ENCODE measurements at regions not wholly inside any gene's neighbourhood (a gene's known extent, or its start where the extent isn't known, plus 50 kb on each side); places are given as distances from the start of the nearest gene placed in this dataset.

GRCh38 chr7:33661430-33662160 is 243.7 kb upstream of the BMPER start:
- DNase-seq (ENCODE audit: low read depth) = no peak

DNA sequence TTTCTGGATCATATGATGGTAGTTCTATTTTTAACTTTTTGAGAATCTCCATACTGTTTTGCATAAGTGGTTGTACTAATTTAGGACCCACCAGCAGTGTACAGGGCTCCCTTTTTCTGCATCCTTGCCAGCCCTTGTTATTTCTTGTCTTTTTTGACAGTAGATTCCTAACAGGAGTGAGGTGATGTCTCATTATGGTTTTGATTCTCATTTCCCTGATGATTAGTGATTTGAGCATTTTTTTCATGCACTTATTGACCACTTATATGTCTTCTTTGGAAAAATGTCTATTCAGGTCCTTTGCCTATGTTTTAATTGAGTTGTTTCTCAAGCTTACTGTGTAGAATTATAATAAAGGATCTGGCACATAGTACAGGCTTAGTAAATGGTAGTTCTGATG is 238.8 kb upstream of the BMPER start:
- DNase-seq (ENCODE audit: low read depth) = no peak

- no peak for DNase-seq (ENCODE audit: low read depth)
Measured at GRCh38 chr7:33667196-33667595, 238.1 kb upstream of the BMPER start.

DNA sequence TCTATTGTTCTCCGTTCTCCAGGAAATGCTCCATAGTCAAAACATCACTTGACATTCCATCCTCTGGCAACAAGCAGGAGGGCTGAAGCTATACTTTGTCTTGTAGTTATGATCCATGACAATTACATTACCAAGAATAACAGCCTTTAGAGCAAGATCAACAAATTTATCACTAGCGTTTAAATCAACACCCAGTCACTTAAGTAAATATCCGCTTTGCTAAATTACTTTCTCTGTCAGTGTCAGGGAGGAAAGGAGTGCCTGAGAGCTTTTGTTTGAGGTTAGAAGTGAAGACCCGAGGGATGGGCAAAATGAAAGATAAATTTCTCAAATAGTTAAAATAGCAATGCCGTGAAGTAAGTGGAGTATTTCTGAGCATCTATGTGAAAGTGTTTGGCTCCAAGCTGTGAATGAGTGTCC is 236.1 kb upstream of the BMPER start:
- DNase-seq (ENCODE audit: low read depth) = peak; percentile 59

DNA sequence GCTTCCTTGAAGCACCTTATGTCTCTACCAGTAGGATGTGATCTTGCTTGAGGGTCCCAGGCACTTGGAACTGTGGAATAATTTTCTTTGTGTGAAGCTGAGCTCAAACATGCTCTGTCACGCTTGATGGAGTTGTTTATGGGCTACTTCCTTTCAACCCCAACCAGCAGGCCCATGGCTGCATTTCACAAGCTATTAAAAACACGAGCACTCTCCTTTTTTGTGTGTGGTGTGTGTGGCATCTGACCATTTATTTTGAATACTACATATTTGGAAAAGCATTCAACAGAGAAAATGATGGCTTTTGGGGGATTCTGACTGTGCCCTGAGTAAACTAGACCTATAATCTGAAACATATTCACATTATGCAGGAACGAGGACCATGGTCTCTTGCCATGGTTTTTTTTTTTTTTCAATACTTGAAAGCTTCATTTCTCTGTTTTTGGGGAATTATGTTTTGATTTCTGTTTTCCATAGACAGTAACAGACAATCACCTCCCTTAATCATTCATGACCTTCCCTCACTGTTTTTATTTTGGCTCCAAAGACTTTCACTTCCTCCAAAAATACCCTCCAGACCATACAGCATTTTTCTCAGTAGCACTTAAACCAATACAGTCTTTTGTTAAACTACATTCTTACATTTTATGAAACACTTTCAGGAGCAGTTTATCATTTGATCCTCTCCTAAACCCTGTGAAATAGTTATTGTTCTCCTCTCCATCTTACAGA is 233.6 kb upstream of the BMPER start:
- no peak for DNase-seq (ENCODE audit: low read depth)

GRCh38 chr7:33673029-33673700 is 232.2 kb upstream of the BMPER start:
- DNase-seq (ENCODE audit: low read depth) = peak; percentile 78

- no peak for DNase-seq (ENCODE audit: low read depth)
Measured at GRCh38 chr7:33674804-33675411, 230.4 kb upstream of the BMPER start.

DNA sequence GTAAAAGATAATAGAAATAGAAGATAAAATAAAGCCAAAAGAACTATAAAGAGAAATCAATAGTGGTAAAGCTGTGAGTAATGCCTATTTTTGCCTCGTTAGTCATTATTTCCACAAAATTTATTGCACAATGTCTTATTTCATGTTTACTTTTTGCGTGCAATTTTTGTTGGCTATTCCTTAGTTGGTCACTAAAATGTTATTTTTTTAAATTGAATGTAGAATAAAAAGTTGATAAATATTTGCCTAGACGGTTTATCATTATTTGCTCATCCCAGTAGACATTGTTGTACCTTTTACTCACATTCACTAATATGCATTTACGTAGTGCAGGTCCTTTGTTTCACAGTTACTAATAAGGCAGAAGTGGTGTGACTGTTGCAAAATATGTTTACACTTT is 227.8 kb upstream of the BMPER start:
- peak; percentile 26 for DNase-seq (ENCODE audit: low read depth)

DNA sequence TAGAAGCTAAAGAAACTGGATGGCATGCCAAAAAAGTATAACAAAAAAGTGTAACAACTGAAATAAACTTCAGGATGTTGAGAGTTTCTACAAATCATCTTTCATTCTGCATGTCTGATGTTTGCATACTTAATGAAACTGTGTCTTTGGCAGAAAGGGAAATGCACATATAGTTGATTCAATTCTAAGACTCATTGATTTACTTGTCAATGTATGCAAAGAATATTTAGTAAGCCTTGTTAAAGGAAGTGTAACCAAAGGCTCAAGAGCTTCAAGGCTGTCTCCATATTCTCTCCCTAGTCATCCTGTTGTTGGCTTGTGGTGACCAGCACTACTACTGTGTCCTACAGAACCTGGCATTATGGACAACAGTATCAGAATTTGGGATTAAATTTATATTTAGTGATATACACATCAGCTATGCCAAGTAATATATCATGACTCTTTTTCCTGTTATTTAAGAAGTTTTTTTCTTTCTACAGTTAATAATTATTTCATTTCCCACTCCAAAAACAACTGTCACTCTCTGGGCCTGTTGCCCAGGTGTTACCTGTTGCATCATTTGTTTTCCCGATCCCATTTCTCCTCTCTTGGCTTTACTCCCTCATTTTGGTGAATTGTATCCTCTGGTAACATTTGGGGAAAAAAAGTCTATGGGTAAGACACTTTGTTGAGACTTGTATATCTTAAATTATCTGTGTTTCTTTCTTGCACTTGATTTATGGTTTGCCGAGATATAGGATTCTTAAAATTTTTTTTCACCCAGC is 226.6 kb upstream of the BMPER start:
- DNase-seq (ENCODE audit: low read depth) = no peak

DNA sequence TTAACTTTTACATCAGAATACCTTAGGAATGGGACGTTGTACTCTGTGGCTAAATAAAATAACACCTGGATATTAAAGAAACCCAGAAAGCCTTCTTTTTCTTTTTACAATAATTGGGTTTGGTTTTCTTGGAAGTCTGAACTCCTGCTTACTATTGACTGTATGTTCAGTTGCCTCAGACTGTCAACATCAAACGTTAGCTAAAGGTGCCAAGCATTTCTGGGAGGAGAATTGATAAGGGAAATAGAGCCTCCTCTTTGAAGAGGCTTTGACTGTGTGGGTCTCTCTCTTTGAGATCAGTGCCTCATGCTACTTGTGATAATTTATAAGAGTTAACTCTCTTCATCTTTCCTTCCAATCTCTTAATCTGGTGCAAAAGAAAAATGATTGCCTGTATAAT is 224.7 kb upstream of the BMPER start:
- no peak for DNase-seq (ENCODE audit: low read depth)

DNA sequence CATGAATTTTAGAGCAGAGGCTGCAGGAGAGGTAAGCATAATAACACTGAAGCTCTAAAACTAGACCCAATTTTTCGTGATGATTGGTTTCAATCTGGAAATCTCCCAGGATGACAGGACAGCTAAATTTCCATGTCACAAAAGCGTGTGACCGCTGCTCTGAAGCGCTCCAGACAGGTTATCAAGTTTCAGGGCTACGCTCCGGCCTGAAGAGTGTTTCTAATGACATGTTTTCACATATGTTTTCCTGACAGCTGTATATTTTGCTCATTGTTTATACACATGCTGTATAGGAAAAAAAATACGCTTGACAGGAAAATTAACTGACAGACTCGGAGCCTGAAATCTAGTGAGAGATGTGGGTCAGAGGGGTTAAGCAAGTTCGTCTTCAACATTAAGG is 219.8 kb upstream of the BMPER start:
- no peak for DNase-seq (ENCODE audit: low read depth)

DNA sequence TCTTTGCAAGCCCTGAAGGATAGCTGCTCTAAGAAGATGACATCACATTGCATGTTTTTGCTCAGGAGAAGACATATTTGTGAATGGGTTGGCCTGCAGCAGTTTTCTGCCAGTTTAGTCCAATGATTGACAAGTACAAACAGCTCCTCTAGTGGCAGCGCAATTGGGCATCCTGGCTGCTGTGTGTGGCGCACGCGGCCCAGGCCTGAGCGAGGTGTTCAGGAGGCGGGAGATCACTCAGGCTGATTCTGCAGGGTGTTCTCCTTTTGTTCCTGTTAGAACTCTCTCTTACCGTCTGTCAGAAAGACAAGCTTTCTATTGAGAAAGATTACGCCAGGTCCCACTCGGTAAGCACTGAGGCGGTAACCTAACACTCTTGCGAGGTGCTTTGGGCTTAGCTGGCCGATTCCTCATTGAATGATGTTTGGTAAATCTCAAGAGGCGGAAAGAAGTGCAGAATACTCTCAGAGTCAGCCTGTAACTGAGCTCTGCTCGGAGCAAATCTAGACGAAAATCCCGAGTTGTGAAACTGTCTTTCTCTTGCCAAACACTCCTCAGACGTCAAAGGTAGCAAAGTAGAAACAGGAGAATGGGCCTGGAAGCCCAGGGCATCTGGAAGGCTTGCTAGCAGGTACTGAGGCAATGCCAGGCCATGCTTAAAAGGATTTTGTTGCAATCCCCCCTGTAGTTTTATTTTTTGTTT is 219.2 kb upstream of the BMPER start:
- DNase-seq (ENCODE audit: low read depth) = no peak

DNA sequence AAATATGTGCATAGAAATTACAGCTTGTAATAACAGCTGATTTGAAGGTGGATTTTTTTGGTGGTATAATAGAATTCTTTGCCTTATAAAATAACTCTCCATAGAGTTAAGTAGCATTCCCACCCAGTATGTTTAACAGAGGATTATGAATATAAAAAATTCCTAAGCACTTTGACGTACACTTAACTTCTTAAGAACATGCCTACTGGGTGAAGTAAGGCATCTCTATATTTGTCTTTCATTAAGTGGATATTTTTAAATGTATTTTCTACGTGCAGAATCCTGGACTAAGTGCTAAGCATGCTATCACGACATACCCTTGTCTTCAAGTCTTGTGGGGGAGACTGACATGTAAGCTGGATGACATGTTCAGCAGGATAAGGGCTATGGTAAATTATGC is 217.7 kb upstream of the BMPER start:
- DNase-seq (ENCODE audit: low read depth) = no peak

GRCh38 chr7:33691180-33691579 is 214.2 kb upstream of the BMPER start:
- DNase-seq (ENCODE audit: low read depth) = no peak

- DNase-seq (ENCODE audit: low read depth) = peak; percentile 59
Measured at GRCh38 chr7:33692956-33693355, 212.4 kb upstream of the BMPER start.

DNA sequence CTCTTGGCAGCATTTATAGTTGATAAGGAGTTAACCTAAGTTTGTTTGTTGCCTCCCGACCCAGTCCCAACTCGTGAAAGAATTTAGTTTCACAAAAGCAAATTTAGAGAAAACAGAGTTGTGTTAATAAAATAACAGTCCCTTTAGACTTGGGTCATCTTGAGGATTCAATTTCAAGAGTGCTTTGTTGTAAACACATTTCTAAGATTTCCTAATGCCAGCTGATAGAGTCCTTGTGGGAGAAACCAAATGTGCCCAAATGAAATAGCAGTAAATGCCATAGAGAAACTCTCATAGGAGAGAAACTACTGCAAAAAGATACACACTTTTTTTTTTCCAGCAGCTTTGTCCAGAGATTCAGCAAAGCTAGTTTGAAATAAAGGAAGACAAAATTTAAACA is 211.3 kb upstream of the BMPER start:
- DNase-seq (ENCODE audit: low read depth) = peak; percentile 61

DNA sequence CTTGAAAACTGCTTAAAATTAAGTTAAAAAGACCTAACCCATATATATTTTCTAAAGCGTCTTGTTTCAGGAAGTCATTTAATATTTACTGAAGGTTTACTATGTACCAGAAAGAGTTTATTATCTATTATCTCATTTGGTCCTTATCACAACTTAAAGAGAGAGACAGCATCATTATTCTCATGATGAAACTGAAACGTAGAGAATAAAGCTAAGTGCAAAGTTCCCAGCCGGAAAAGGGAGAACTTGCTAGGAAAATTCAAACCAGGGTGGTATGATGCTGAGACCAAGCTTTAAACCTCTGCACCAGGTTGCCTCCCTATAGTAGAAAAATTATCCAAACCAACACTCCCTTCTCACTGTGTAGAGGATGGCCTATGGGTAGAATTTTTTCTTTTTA is 207.7 kb upstream of the BMPER start:
- DNase-seq (ENCODE audit: low read depth) = no peak

DNA sequence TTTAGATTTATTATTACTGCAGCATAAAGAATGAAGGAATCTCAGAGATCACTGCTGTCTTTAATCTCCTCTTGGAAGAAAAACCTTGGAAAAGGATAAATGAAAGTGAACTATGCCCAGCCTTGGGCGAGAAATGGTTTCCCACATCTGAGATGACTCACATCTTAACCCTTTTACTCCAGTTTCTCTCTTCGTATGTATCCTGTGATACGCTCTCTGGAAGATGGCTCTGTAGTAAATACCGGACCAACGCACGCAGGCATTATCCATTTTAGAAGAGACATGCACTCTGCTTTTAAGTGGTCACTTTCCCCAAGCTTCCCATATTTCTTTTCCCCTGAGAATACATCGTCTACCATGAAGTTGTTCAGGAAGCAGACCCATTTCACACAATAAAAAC is 207.3 kb upstream of the BMPER start:
- DNase-seq (ENCODE audit: low read depth) = no peak

DNA sequence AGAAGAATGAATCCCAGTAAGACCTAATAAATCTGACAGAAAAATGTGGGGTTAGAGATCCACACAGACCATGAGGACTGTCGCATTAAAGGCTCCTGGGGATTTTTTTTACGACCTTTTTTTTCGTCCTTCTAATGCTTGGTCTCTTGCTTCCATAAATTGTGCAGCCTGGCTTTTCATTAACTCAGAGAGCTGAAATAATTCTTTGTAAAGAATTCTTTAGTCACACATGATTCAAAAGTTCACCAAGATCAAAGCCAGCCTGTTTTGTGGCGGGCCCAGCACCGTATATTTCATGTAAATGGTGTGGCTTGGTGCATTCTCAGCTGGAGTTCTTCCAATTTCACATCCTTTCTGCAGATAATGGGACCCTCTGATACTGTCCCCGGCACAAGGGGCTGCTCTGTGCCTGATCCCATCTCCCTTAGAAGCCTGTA is 206.6 kb upstream of the BMPER start:
- DNase-seq (ENCODE audit: low read depth) = no peak

All from myocyte (in vitro differentiated cells).